ENCODE measurements at regions not wholly inside any gene's neighbourhood (a gene's known extent, or its start where the extent isn't known, plus 50 kb on each side); places are given as distances from the start of the nearest gene placed in this dataset.

- Mint-ChIP-seq H3K4me3 (ENCODE audit: unreplicated experiment) (no peak overlapping the region), H3K27me3 (ENCODE audit: low read depth) (no peaks in the 10 kb centered on the region), H3K27ac (ENCODE audit: unreplicated experiment) (no peak overlapping the region), H3K4me1 (ENCODE audit: low read depth) (peaks cover 3% of the 10 kb centered on the region), H3K9me3 (ENCODE audit: low read depth) (no peaks in the 10 kb centered on the region), H3K36me3 (ENCODE audit: low read depth) (no peaks in the 10 kb centered on the region)
- no peak for DNase-seq (ENCODE audit: low spot score)
- TF ChIP-seq CTCF (IDR thresholded peaks at IDR 0.05) = no peak
Observed at GRCh38 chr10:62926407-62926806, 110.2 kb upstream of the EGR2 start.

- no peaks in the 10 kb centered on the region for H3K9me3 Mint-ChIP-seq (ENCODE audit: low read depth)
- no peaks in the 10 kb centered on the region for H3K36me3 Mint-ChIP-seq (ENCODE audit: low read depth)
- no peak overlapping the region for H3K27ac Mint-ChIP-seq (ENCODE audit: unreplicated experiment)
- H3K4me3 Mint-ChIP-seq (ENCODE audit: unreplicated experiment) = no peak overlapping the region
- no peak for TF ChIP-seq CTCF (IDR thresholded peaks at IDR 0.05)
- H3K27me3 Mint-ChIP-seq (ENCODE audit: low read depth) = no peaks in the 10 kb centered on the region
- H3K4me1 Mint-ChIP-seq (ENCODE audit: low read depth) = peaks cover 3% of the 10 kb centered on the region
- DNase-seq (ENCODE audit: low spot score) = no peak
Observed at GRCh38 chr10:62924344-62924748, 108.2 kb upstream of the EGR2 start.

- no peak for TF ChIP-seq CTCF (IDR thresholded peaks at IDR 0.05)
- Mint-ChIP-seq H3K27me3 (ENCODE audit: low read depth) (no peaks in the 10 kb centered on the region), H3K36me3 (ENCODE audit: low read depth) (no peaks in the 10 kb centered on the region), H3K9me3 (ENCODE audit: low read depth) (no peaks in the 10 kb centered on the region), H3K4me3 (ENCODE audit: unreplicated experiment) (no peak overlapping the region), H3K27ac (ENCODE audit: unreplicated experiment) (no peak overlapping the region), H3K4me1 (ENCODE audit: low read depth) (peaks cover 11% of the 10 kb centered on the region)
- no peak for DNase-seq (ENCODE audit: low spot score)
Observed at GRCh38 chr10:62919776-62920175, 103.6 kb upstream of the EGR2 start.

- Mint-ChIP-seq H3K9me3 (ENCODE audit: low read depth) (no peaks in the 10 kb centered on the region), H3K36me3 (ENCODE audit: low read depth) (no peaks in the 10 kb centered on the region), H3K27ac (ENCODE audit: unreplicated experiment) (no peak overlapping the region), H3K4me3 (ENCODE audit: unreplicated experiment) (no peak overlapping the region), H3K27me3 (ENCODE audit: low read depth) (no peaks in the 10 kb centered on the region), H3K4me1 (ENCODE audit: low read depth) (peaks cover 11% of the 10 kb centered on the region)
- no peak for DNase-seq (ENCODE audit: low spot score)
- no peak for TF ChIP-seq CTCF (IDR thresholded peaks at IDR 0.05)
Observed at GRCh38 chr10:62917475-62918238, 101.5 kb upstream of the EGR2 start.

- peaks cover 17% of the 10 kb centered on the region for H3K4me1 Mint-ChIP-seq (ENCODE audit: low read depth)
- TF ChIP-seq CTCF (IDR thresholded peaks at IDR 0.05) = no peak
- H3K27me3 Mint-ChIP-seq (ENCODE audit: low read depth) = no peaks in the 10 kb centered on the region
- DNase-seq (ENCODE audit: low spot score) = no peak
- H3K36me3 Mint-ChIP-seq (ENCODE audit: low read depth) = no peaks in the 10 kb centered on the region
- no peaks in the 10 kb centered on the region for H3K9me3 Mint-ChIP-seq (ENCODE audit: low read depth)
- no peak overlapping the region for H3K4me3 Mint-ChIP-seq (ENCODE audit: unreplicated experiment)
- H3K27ac Mint-ChIP-seq (ENCODE audit: unreplicated experiment) = no peak overlapping the region
Observed at GRCh38 chr10:62916141-62916603, 100.0 kb upstream of the EGR2 start.

Data from chondrocyte (in vitro differentiated cells).